Sigmoid colon (tissue), 3 donors: ENCODE measurements at regions not wholly inside any gene's neighbourhood (a gene's known extent, or its start where the extent isn't known, plus 50 kb on each side); places are given as distances from the start of the nearest gene placed in this dataset.
A peak's percentile ranks its signal among the peaks of the same experiment; 100 is the strongest.

Experiments
- CTCF ChIP-seq, 4 experiments: fragments of 450-650 bp in 3 of 4; fragments of 200-600 bp in 1 of 4; IDR thresholded peaks; one replicate each; pipeline ENCODE4 v1.5.1; 2016 to 2019; ENCODE audit warnings: antibody characterized with exemption in 4 of 4, mild to moderate bottlenecking in 3 of 4, moderate library complexity in 2 of 4
- POLR2A ChIP-seq, 2 donors: fragments of 450-650 bp; IDR thresholded peaks; one replicate each; pipeline ENCODE4 v1.6.1; 2016; ENCODE audit warnings: antibody characterized with exemption in 2 of 2, mild to moderate bottlenecking in 2 of 2, moderate library complexity in 2 of 2

- TF ChIP-seq CTCF (IDR thresholded peaks at IDR 0.05) = peak; percentile 80 to 91 (median 90)
- TF ChIP-seq POLR2A (IDR thresholded peaks at IDR 0.05) = no peak
These were observed 51.1 kb upstream of the ARRDC4 start for GRCh38 chr15:97909291-97909891.
